Body of pancreas (tissue), 4 donors: ENCODE measurements at regions not wholly inside any gene's neighbourhood (a gene's known extent, or its start where the extent isn't known, plus 50 kb on each side); places are given as distances from the start of the nearest gene placed in this dataset.

Source experiments
- POLR2A ChIP-seq, 3 donors: fragments of 450-650 bp; IDR thresholded peaks; one replicate each; pipeline ENCODE4 v1.6.1; 2016; ENCODE audit warnings: antibody characterized with exemption in 3 of 3, mild to moderate bottlenecking in 2 of 3
- TF ChIP-seq, protein P1 (sequence below), 7 experiments: fragments of 450-650 bp in 4 of 7; fragments of 200-600 bp in 3 of 7; sonication (generic) in 3 of 7; IDR thresholded peaks; one replicate each; pipeline ENCODE4 v1.5.1; 2016 to 2019; ENCODE audit warnings: antibody characterized with exemption in 7 of 7

DNA sequence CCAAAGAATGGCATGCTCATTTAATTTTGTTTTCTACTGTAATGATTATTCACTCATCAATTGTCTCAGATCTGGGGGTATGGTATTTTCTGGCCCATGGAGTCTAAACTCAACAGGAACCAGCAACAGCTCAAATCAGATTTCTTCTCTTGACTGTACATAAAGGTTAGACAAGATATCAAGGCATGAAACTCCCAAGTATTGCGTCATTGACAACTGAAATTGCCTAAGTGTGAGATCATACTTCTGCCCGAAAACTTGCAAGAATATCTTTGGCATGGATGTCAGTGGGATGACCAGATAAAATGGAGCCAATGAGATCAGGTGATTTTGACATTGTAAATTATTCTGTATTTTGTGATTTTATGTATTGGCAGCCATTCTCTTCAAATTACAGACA lies 141.7 kb upstream of the STK32A start:
- TF ChIP-seq POLR2A (IDR thresholded peaks at IDR 0.05) = no peak
- TF ChIP-seq, protein P1, sequence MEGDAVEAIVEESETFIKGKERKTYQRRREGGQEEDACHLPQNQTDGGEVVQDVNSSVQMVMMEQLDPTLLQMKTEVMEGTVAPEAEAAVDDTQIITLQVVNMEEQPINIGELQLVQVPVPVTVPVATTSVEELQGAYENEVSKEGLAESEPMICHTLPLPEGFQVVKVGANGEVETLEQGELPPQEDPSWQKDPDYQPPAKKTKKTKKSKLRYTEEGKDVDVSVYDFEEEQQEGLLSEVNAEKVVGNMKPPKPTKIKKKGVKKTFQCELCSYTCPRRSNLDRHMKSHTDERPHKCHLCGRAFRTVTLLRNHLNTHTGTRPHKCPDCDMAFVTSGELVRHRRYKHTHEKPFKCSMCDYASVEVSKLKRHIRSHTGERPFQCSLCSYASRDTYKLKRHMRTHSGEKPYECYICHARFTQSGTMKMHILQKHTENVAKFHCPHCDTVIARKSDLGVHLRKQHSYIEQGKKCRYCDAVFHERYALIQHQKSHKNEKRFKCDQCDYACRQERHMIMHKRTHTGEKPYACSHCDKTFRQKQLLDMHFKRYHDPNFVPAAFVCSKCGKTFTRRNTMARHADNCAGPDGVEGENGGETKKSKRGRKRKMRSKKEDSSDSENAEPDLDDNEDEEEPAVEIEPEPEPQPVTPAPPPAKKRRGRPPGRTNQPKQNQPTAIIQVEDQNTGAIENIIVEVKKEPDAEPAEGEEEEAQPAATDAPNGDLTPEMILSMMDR (IDR thresholded peaks at IDR 0.05) = no peak
